Glomerular visceral epithelial cell (primary cell): ENCODE measurements at regions not wholly inside any gene's neighbourhood (a gene's known extent, or its start where the extent isn't known, plus 50 kb on each side); places are given as distances from the start of the nearest gene placed in this dataset.

Experiments
- DNase-seq: peaks from one replicate; pipeline ENCODE4 v3.0.0-alpha.2; 2016; ENCODE audit errors: extremely low spot score

- DNase-seq: no peak
Measured at GRCh38 chrX:14476205-14476604, 53.1 kb upstream of the GLRA2 start.

GRCh38 chrX:14449773-14450172, 79.6 kb upstream of the GLRA2 start:
- no peak for DNase-seq

- no peak for DNase-seq
Measured at GRCh38 chrX:14448406-14448805, 80.9 kb upstream of the GLRA2 start.

GRCh38 chrX:14440106-14440505, 89.2 kb upstream of the GLRA2 start:
- no peak for DNase-seq

GRCh38 chrX:14427614-14428013, 101.7 kb upstream of the GLRA2 start:
- no peak for DNase-seq

GRCh38 chrX:14420841-14421240, 108.5 kb upstream of the GLRA2 start:
- DNase-seq: no peak

- no peak for DNase-seq
Measured at GRCh38 chrX:14412686-14413085, 116.7 kb upstream of the GLRA2 start.

GRCh38 chrX:14411326-14411725, 118.0 kb upstream of the GLRA2 start:
- no peak for DNase-seq

- DNase-seq: no peak
Measured at GRCh38 chrX:14409341-14409740, 120.0 kb upstream of the GLRA2 start.

GRCh38 chrX:14406225-14406624, 123.1 kb upstream of the GLRA2 start:
- no peak for DNase-seq

GRCh38 chrX:14398725-14399124, 130.6 kb upstream of the GLRA2 start:
- no peak for DNase-seq

- no peak for DNase-seq
Measured at GRCh38 chrX:14389682-14390081, 139.7 kb upstream of the GLRA2 start.

GRCh38 chrX:14386981-14387380, 142.4 kb upstream of the GLRA2 start:
- no peak for DNase-seq

- no peak for DNase-seq
Measured at GRCh38 chrX:14380044-14380443, 149.3 kb upstream of the GLRA2 start.

- no peak for DNase-seq
Measured at GRCh38 chrX:14377427-14377826, 151.9 kb upstream of the GLRA2 start.

- no peak for DNase-seq
Measured at GRCh38 chrX:14363728-14364127, 165.6 kb upstream of the GLRA2 start.

- no peak for DNase-seq
Measured at GRCh38 chrX:14362721-14363120, 166.6 kb upstream of the GLRA2 start.

- DNase-seq: no peak
Measured at GRCh38 chrX:14361435-14361834, 167.9 kb upstream of the GLRA2 start.

- DNase-seq: no peak
Measured at GRCh38 chrX:14359727-14360126, 169.6 kb upstream of the GLRA2 start.

- no peak for DNase-seq
Measured at GRCh38 chrX:14359316-14359715, 170.0 kb upstream of the GLRA2 start.

GRCh38 chrX:14357314-14357713, 172.0 kb upstream of the GLRA2 start:
- no peak for DNase-seq

- DNase-seq: no peak
Measured at GRCh38 chrX:14356401-14356800, 172.9 kb upstream of the GLRA2 start.

- no peak for DNase-seq
Measured at GRCh38 chrX:14355556-14355955, 173.8 kb upstream of the GLRA2 start.

- no peak for DNase-seq
Measured at GRCh38 chrX:14354521-14354920, 174.8 kb upstream of the GLRA2 start.

GRCh38 chrX:14352511-14352910, 176.8 kb upstream of the GLRA2 start:
- no peak for DNase-seq
